Spleen (tissue), 7 donors: ENCODE measurements at regions not wholly inside any gene's neighbourhood (a gene's known extent, or its start where the extent isn't known, plus 50 kb on each side); places are given as distances from the start of the nearest gene placed in this dataset.

ENCODE experiments used
- CTCF ChIP-seq, 11 experiments: fragments of 200-600 bp in 7 of 11; fragments of 450-650 bp in 4 of 11; sonication (generic) in 4 of 11; IDR thresholded peaks in 8 of 11; conservative IDR thresholded peaks in 3 of 11; 1 replicate in 7 of 11; 2 replicates in 4 of 11; pipeline versions ENCODE4 v1.4.0 to v1.8.0; 2016 to 2021; ENCODE audit warnings: antibody characterized with exemption in 11 of 11, inconsistent platforms in 4 of 11, mild to moderate bottlenecking in 1 of 11
- POLR2AphosphoS5 ChIP-seq, 3 donors: sonication (generic); formaldehyde crosslinking; IDR thresholded peaks; one replicate each; pipeline ENCODE4 v1.5.1; 2017; ENCODE audit warnings: antibody characterized with exemption in 3 of 3
- donor health status: DM: no; HTN: no; CAD: no; lungs with moderate emphysema.
- donor health status: DM: no; HTN: no; CAD: no.
- donor health status: DM: no; HTN: no; CAD: no.

DNA sequence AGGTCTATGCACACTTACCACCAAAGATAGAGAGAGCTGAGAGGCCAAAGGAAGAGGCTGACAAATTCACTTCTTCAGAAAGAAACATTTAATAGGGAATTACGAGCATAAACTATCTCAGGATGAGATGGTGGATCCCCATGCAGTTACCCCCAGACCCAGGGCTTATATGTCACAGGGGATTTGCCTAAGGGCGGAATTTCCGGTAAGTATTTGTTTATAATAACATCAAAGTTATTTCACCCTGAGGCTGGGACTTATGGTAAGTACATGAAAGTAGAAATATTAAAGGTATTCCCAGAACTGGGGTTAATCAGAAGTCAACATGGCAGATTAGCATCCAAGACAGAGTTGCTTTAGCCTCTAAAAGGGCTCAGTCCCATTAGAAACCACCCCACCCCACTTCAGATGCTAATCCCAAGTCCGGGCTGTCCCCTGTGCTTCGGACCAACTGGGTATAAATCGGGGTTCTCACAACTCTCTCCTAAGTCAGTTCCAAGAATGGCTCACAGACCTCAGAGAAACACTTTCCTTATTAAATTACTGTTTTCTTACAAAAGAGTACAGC, 247.4 kb upstream of the ZP4 start:
- no peak for TF ChIP-seq CTCF (IDR thresholded peaks at IDR 0.05 in 8 of 11, conservative IDR thresholded peaks at IDR 0.05 in 3 of 11)
- no peak for TF ChIP-seq POLR2AphosphoS5 (IDR thresholded peaks at IDR 0.05)
